ENCODE measurements at regions not wholly inside any gene's neighbourhood (a gene's known extent, or its start where the extent isn't known, plus 50 kb on each side); places are given as distances from the start of the nearest gene placed in this dataset.

DNA sequence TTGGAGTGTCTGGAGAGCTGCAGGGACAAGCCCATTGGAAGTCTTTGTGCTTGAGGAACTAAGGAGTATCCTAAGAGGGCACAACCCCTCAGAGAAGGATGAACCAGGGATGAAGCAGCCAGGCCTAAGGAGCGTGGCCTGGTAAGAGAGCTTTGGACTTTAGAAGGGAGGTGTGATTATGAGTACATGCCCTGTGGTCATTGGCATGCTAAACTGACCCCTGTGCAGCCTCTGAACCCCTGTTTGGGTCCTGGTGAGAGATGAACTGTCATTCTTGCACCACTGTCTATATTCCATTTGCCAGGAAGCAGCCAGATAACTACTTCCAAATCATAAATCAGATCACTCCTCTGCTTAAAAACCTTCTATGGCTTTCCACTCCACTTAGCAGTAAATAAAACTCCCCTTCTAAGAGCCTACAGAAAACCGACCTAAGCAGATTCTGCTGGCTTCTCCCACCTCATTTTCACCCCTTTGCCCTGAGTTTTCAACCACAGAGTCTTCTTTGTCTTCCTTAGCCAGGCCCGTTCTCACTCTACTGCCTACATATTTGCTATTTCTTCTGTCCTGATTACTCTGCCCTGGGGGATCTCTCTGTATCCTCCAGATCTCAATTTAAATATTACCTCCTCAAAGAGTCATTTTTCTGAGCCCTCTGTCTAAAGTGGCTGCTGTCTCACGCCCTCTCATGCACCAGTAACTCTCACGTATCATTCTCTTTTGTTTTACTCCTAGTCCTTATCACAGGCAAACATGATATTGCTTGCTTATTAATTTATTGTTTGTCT, 56.7 kb downstream of the MID1IP1 start:
- Histone ChIP-seq H3K27me3 (ENCODE audit: control insufficient read depth, insufficient read depth, low read length) (peaks cover 5% of the 10 kb centered on the region), H2AK9ac (replicated peaks; ENCODE audit: low read depth, low read length, poor library complexity) (no peak overlapping the region), H2BK5ac (ENCODE audit: low read depth, low read length, poor library complexity, severe bottlenecking) (no peak overlapping the region), H2BK20ac (ENCODE audit: low read depth, low read length) (no peak overlapping the region), H2AK5ac (ENCODE audit: low read depth, low read length) (no peak overlapping the region), H4K5ac (ENCODE audit: low read depth, low read length) (no peak overlapping the region), H3K36me3 (ENCODE audit: control insufficient read depth, insufficient read depth, low read length) (no peaks in the 10 kb centered on the region), H4K8ac (ENCODE audit: low read depth in 2 of 2, low read length in 2 of 2) (no peak overlapping the region), H3K4me2 (ENCODE audit: low read depth, low read length) (no peak overlapping the region), H3K9ac (ENCODE audit: low read depth, low read length) (no peak overlapping the region), H3K79me1 (ENCODE audit: low read depth in 1 of 2, low read length in 2 of 2) (no peaks in the 10 kb centered on the region), H3K4me3 (ENCODE audit: insufficient read depth, low read depth, low read length) (no peak overlapping the region), H3K4me1 (ENCODE audit: control insufficient read depth, insufficient read depth, low read length) (no peaks in the 10 kb centered on the region), H2AFZ (replicated peaks; ENCODE audit: low read length, poor library complexity) (no peak overlapping the region), H3K56ac (ENCODE audit: extremely low read depth, insufficient read depth, low read length) (no peak overlapping the region), H4K91ac (ENCODE audit: insufficient read depth, low read depth, low read length) (no peak overlapping the region), H2BK120ac (ENCODE audit: low read depth, low read length) (no peak overlapping the region), H3K4ac (ENCODE audit: low read depth, low read length) (no peak overlapping the region), H3K14ac (replicated peaks; ENCODE audit: low read depth, low read length) (no peak overlapping the region), H3K27ac (ENCODE audit: insufficient read depth, low read length) (no peak overlapping the region), H3K18ac (ENCODE audit: low read depth, low read length) (no peak overlapping the region), H3K23ac (ENCODE audit: low read depth, low read length) (no peak overlapping the region), H3K9me3 (ENCODE audit: control insufficient read depth, insufficient read depth, low read length) (no peaks in the 10 kb centered on the region), H4K20me1 (ENCODE audit: insufficient read depth, low read length) (no peaks in the 10 kb centered on the region), H2BK15ac (ENCODE audit: low read depth, low read length) (no peak overlapping the region), H3K9me1 (ENCODE audit: insufficient read depth, low read length) (no peaks in the 10 kb centered on the region)
- CTCF ChIA-PET = no interaction called here
- intact Hi-C loops (cut with micrococcal nuclease) = no loop called here
- no peak for ATAC-seq (ENCODE audit: low read depth)
- WGBS, 2 experiments (ENCODE audit: extremely low coverage in 2 of 2, insufficient read length in 1 of 2) = 54% methylated on average over 2 of the region's 5 CpGs; no CpG with 5 or more reads in 1 of the 2 experiments
- in situ Hi-C loops (cut with MboI; ENCODE audit: low sequenced_read_pairs) = no loop called here
- dilution Hi-C loops (cut with HindIII; ENCODE audit: low sequenced_read_pairs, unreplicated experiment) = no loop called here
- TF ChIP-seq MXI1 (IDR thresholded peaks at IDR 0.05; ENCODE audit: borderline replicate concordance, low read depth, low read length) (no peak), RAD21 (IDR thresholded peaks at IDR 0.05; ENCODE audit: low read length) (no peak), FOS (IDR thresholded peaks at IDR 0.05; ENCODE audit: low read depth, low read length) (no peak), MAZ (IDR thresholded peaks at IDR 0.05; ENCODE audit: borderline replicate concordance, low read depth, low read length) (no peak), POLR2A (IDR thresholded peaks at IDR 0.05; ENCODE audit: low read depth, low read length) (no peak), RCOR1 (IDR thresholded peaks at IDR 0.05; ENCODE audit: insufficient replicate concordance, low read length) (no peak), MAFK (IDR thresholded peaks at IDR 0.05; ENCODE audit: low read depth, low read length) (no peak), CEBPB (IDR thresholded peaks at IDR 0.05; ENCODE audit: low read depth, low read length) (no peak), SMC3 (IDR thresholded peaks at IDR 0.05; ENCODE audit: low read depth, low read length) (no peak), NFE2L2 (IDR thresholded peaks at IDR 0.05; ENCODE audit: low read depth, low read length) (no peak), BHLHE40 (IDR thresholded peaks at IDR 0.05; ENCODE audit: low read depth, low read length) (no peak), CHD1 (IDR thresholded peaks at IDR 0.05; ENCODE audit: low read depth, low read length) (no peak), RFX5 (IDR thresholded peaks at IDR 0.05; ENCODE audit: low read depth, low read length) (no peak)
- TF ChIP-seq, protein P1, sequence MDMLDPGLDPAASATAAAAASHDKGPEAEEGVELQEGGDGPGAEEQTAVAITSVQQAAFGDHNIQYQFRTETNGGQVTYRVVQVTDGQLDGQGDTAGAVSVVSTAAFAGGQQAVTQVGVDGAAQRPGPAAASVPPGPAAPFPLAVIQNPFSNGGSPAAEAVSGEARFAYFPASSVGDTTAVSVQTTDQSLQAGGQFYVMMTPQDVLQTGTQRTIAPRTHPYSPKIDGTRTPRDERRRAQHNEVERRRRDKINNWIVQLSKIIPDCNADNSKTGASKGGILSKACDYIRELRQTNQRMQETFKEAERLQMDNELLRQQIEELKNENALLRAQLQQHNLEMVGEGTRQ (IDR thresholded peaks at IDR 0.05; ENCODE audit: low read depth, low read length) = no peak
- TF ChIP-seq, protein P2, sequence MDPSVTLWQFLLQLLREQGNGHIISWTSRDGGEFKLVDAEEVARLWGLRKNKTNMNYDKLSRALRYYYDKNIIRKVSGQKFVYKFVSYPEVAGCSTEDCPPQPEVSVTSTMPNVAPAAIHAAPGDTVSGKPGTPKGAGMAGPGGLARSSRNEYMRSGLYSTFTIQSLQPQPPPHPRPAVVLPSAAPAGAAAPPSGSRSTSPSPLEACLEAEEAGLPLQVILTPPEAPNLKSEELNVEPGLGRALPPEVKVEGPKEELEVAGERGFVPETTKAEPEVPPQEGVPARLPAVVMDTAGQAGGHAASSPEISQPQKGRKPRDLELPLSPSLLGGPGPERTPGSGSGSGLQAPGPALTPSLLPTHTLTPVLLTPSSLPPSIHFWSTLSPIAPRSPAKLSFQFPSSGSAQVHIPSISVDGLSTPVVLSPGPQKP (IDR thresholded peaks at IDR 0.05; ENCODE audit: borderline replicate concordance, low read depth, low read length) = no peak
- TF ChIP-seq, protein P3, sequence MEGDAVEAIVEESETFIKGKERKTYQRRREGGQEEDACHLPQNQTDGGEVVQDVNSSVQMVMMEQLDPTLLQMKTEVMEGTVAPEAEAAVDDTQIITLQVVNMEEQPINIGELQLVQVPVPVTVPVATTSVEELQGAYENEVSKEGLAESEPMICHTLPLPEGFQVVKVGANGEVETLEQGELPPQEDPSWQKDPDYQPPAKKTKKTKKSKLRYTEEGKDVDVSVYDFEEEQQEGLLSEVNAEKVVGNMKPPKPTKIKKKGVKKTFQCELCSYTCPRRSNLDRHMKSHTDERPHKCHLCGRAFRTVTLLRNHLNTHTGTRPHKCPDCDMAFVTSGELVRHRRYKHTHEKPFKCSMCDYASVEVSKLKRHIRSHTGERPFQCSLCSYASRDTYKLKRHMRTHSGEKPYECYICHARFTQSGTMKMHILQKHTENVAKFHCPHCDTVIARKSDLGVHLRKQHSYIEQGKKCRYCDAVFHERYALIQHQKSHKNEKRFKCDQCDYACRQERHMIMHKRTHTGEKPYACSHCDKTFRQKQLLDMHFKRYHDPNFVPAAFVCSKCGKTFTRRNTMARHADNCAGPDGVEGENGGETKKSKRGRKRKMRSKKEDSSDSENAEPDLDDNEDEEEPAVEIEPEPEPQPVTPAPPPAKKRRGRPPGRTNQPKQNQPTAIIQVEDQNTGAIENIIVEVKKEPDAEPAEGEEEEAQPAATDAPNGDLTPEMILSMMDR (conservative IDR thresholded peaks at IDR 0.05; ENCODE audit: low read depth, low read length) = no peak
- DNase-seq = no peak
- POLR2A ChIA-PET (ENCODE audit: unreplicated experiment) = no interaction called here
- no TSS peak for BruUV-seq (replicated peaks)

Data from IMR-90 (cell line).